ENCODE measurements at regions not wholly inside any gene's neighbourhood (a gene's known extent, or its start where the extent isn't known, plus 50 kb on each side); places are given as distances from the start of the nearest gene placed in this dataset.

DNA sequence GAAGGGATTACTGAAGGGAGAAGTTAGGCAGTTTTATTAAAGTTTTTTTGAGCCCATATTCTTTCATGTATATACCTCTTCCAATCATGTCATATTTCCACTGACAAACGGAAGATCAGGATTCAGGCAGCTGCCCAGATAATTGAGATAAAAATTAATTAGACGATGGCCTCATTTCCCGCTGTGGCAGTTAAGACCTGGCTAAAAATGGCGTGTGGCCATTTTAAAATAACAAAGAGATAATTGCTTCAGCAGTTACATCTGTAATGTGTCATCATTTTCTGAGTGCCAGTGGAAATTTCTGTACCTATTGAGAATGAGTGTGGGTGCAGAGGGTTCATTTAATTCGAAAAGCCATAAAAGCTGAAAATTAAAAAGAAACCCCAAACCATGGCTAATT, 215.1 kb downstream of the STK31 start:
- H3K9me2 ChIP-seq (ENCODE audit: insufficient read depth, low read length), result no peaks in the 10 kb centered on the region
- H2AFZ ChIP-seq (ENCODE audit: low read depth, low read length), result no peak overlapping the region
- H3K36me3 ChIP-seq (ENCODE audit: insufficient read depth, low read length), result no peaks in the 10 kb centered on the region
- H3K27me3 ChIP-seq (ENCODE audit: insufficient read depth, low read depth, low read length), result no peaks in the 10 kb centered on the region
- no peaks in the 10 kb centered on the region for H3K9me3 ChIP-seq (ENCODE audit: low read length)
- no peaks in the 10 kb centered on the region for H3F3A ChIP-seq (ENCODE audit: insufficient read depth, low read length, poor library complexity, severe bottlenecking)
- no peak overlapping the region for H3K27ac ChIP-seq (ENCODE audit: low read length)
- H4K20me1 ChIP-seq (ENCODE audit: insufficient read depth), result no peaks in the 10 kb centered on the region
- H3K79me2 ChIP-seq (replicated peaks; ENCODE audit: insufficient read depth, low read length), result no peaks in the 10 kb centered on the region
- no peak overlapping the region for H3K9ac ChIP-seq (ENCODE audit: low read length)
- TF ChIP-seq TAF1 (IDR thresholded peaks at IDR 0.05; ENCODE audit: low read depth) (no peak), POLR2AphosphoS5 (IDR thresholded peaks at IDR 0.05) (no peak), MXI1 (conservative IDR thresholded peaks at IDR 0.05; ENCODE audit: poor library complexity, severe bottlenecking) (no peak), EP300 (conservative IDR thresholded peaks at IDR 0.05; ENCODE audit: poor library complexity, severe bottlenecking) (no peak), EZH2 (IDR thresholded peaks at IDR 0.05; ENCODE audit: borderline replicate concordance, insufficient read depth, low read length, poor library complexity, severe bottlenecking) (no peak), CTCF (IDR thresholded peaks at IDR 0.05; ENCODE audit: poor library complexity, severe bottlenecking) (no peak), SMC3 (conservative IDR thresholded peaks at IDR 0.05; ENCODE audit: poor library complexity) (no peak)
- TF ChIP-seq, protein P1, sequence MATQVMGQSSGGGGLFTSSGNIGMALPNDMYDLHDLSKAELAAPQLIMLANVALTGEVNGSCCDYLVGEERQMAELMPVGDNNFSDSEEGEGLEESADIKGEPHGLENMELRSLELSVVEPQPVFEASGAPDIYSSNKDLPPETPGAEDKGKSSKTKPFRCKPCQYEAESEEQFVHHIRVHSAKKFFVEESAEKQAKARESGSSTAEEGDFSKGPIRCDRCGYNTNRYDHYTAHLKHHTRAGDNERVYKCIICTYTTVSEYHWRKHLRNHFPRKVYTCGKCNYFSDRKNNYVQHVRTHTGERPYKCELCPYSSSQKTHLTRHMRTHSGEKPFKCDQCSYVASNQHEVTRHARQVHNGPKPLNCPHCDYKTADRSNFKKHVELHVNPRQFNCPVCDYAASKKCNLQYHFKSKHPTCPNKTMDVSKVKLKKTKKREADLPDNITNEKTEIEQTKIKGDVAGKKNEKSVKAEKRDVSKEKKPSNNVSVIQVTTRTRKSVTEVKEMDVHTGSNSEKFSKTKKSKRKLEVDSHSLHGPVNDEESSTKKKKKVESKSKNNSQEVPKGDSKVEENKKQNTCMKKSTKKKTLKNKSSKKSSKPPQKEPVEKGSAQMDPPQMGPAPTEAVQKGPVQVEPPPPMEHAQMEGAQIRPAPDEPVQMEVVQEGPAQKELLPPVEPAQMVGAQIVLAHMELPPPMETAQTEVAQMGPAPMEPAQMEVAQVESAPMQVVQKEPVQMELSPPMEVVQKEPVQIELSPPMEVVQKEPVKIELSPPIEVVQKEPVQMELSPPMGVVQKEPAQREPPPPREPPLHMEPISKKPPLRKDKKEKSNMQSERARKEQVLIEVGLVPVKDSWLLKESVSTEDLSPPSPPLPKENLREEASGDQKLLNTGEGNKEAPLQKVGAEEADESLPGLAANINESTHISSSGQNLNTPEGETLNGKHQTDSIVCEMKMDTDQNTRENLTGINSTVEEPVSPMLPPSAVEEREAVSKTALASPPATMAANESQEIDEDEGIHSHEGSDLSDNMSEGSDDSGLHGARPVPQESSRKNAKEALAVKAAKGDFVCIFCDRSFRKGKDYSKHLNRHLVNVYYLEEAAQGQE (IDR thresholded peaks at IDR 0.05; ENCODE audit: borderline replicate concordance), result no peak
- no peak overlapping the region for H3K4me2 ChIP-seq (ENCODE audit: low read length)
- H3K4me3 ChIP-seq (ENCODE audit: low read length), result no peak overlapping the region

GRCh38 chr7:23927709-23928417, 217.8 kb downstream of the STK31 start:
- TF ChIP-seq TAF1 (IDR thresholded peaks at IDR 0.05; ENCODE audit: low read depth), result no peak
- TF ChIP-seq, protein P1 (IDR thresholded peaks at IDR 0.05; ENCODE audit: borderline replicate concordance), result no peak
- TF ChIP-seq RAD21 (conservative IDR thresholded peaks at IDR 0.05), result no peak
- TF ChIP-seq CTCF (IDR thresholded peaks at IDR 0.05; ENCODE audit: poor library complexity, severe bottlenecking), result no peak
- TF ChIP-seq EP300 (conservative IDR thresholded peaks at IDR 0.05; ENCODE audit: poor library complexity, severe bottlenecking), result no peak
- TF ChIP-seq POLR2AphosphoS5 (IDR thresholded peaks at IDR 0.05), result no peak
- TF ChIP-seq MXI1 (conservative IDR thresholded peaks at IDR 0.05; ENCODE audit: poor library complexity, severe bottlenecking), result no peak
- TF ChIP-seq SMC3 (conservative IDR thresholded peaks at IDR 0.05; ENCODE audit: poor library complexity), result no peak
- no peak for TF ChIP-seq EZH2 (IDR thresholded peaks at IDR 0.05; ENCODE audit: borderline replicate concordance, insufficient read depth, low read length, poor library complexity, severe bottlenecking)
- no peaks in the 10 kb centered on the region for H3K36me3 ChIP-seq (ENCODE audit: insufficient read depth, low read length)
- H4K20me1 ChIP-seq (ENCODE audit: insufficient read depth), result no peaks in the 10 kb centered on the region
- H3K9ac ChIP-seq (ENCODE audit: low read length), result no peak overlapping the region
- H3K4me3 ChIP-seq (ENCODE audit: low read length), result no peak overlapping the region
- no peak overlapping the region for H2AFZ ChIP-seq (ENCODE audit: low read depth, low read length)
- no peaks in the 10 kb centered on the region for H3K27me3 ChIP-seq (ENCODE audit: insufficient read depth, low read depth, low read length)
- no peak overlapping the region for H3K4me2 ChIP-seq (ENCODE audit: low read length)
- no peaks in the 10 kb centered on the region for H3K79me2 ChIP-seq (replicated peaks; ENCODE audit: insufficient read depth, low read length)
- no peak overlapping the region for H3K27ac ChIP-seq (ENCODE audit: low read length)
- no peaks in the 10 kb centered on the region for H3K9me3 ChIP-seq (ENCODE audit: low read length)
- H3K9me2 ChIP-seq (ENCODE audit: insufficient read depth, low read length), result no peaks in the 10 kb centered on the region
- H3F3A ChIP-seq (ENCODE audit: insufficient read depth, low read length, poor library complexity, severe bottlenecking), result no peaks in the 10 kb centered on the region
